ENCODE measurements at regions not wholly inside any gene's neighbourhood (a gene's known extent, or its start where the extent isn't known, plus 50 kb on each side); places are given as distances from the start of the nearest gene placed in this dataset.
A peak's percentile ranks its signal among the peaks of the same experiment; 100 is the strongest.

GRCh38 chr6:147043994-147044477 is 160.2 kb upstream of the STXBP5 start:
- DNase-seq = no peak

- no peak for DNase-seq
Observed at GRCh38 chr6:147046141-147046877, 157.9 kb upstream of the STXBP5 start.

- DNase-seq = no peak
Observed at GRCh38 chr6:147048930-147049329, 155.3 kb upstream of the STXBP5 start.

GRCh38 chr6:147053311-147053921 is 150.8 kb upstream of the STXBP5 start:
- DNase-seq = no peak

GRCh38 chr6:147054158-147054557 is 150.1 kb upstream of the STXBP5 start:
- no peak for DNase-seq

GRCh38 chr6:147054871-147055270 is 149.3 kb upstream of the STXBP5 start:
- no peak for DNase-seq

GRCh38 chr6:147055821-147056392 is 148.3 kb upstream of the STXBP5 start:
- peak; percentile 3 for DNase-seq

- DNase-seq = no peak
Observed at GRCh38 chr6:147057188-147057587, 147.0 kb upstream of the STXBP5 start.

- DNase-seq = no peak
Observed at GRCh38 chr6:147057705-147058342, 146.4 kb upstream of the STXBP5 start.

- DNase-seq = no peak
Observed at GRCh38 chr6:147058786-147059385, 145.3 kb upstream of the STXBP5 start.

- no peak for DNase-seq
Observed at GRCh38 chr6:147060636-147061035, 143.6 kb upstream of the STXBP5 start.

GRCh38 chr6:147061252-147061651 is 143.0 kb upstream of the STXBP5 start:
- no peak for DNase-seq

- DNase-seq = no peak
Observed at GRCh38 chr6:147063469-147064031, 140.7 kb upstream of the STXBP5 start.

GRCh38 chr6:147065786-147066185 is 138.4 kb upstream of the STXBP5 start:
- no peak for DNase-seq

- DNase-seq = no peak
Observed at GRCh38 chr6:147067184-147067583, 137.0 kb upstream of the STXBP5 start.

- DNase-seq = no peak
Observed at GRCh38 chr6:147071776-147072175, 132.4 kb upstream of the STXBP5 start.

GRCh38 chr6:147075381-147075780 is 128.8 kb upstream of the STXBP5 start:
- DNase-seq = no peak

GRCh38 chr6:147077251-147077650 is 127.0 kb upstream of the STXBP5 start:
- DNase-seq = no peak

- no peak for DNase-seq
Observed at GRCh38 chr6:147078106-147078505, 126.1 kb upstream of the STXBP5 start.

- no peak for DNase-seq
Observed at GRCh38 chr6:147078602-147079001, 125.6 kb upstream of the STXBP5 start.

GRCh38 chr6:147080225-147080624 is 124.0 kb upstream of the STXBP5 start:
- no peak for DNase-seq

GRCh38 chr6:147081076-147081609 is 123.1 kb upstream of the STXBP5 start:
- DNase-seq = no peak

GRCh38 chr6:147087641-147088040 is 116.6 kb upstream of the STXBP5 start:
- no peak for DNase-seq

Data from stimulated activated CD4-positive, alpha-beta T cell treated with anti-CD3 and anti-CD28 coated beads, Interleukin-4, amount 100 ng/mL, for 24 hours (primary cell).